Sigmoid colon (tissue), 4 donors: ENCODE measurements at regions not wholly inside any gene's neighbourhood (a gene's known extent, or its start where the extent isn't known, plus 50 kb on each side); places are given as distances from the start of the nearest gene placed in this dataset.

Experiments
- CTCF ChIP-seq, 4 experiments: fragments of 450-650 bp in 3 of 4; fragments of 200-600 bp in 1 of 4; IDR thresholded peaks; one replicate each; pipeline ENCODE4 v1.5.1; 2016 to 2019; ENCODE audit warnings: antibody characterized with exemption in 4 of 4, mild to moderate bottlenecking in 3 of 4, moderate library complexity in 2 of 4
- EP300 ChIP-seq, 4 donors: sonication (generic); formaldehyde crosslinking; IDR thresholded peaks; one replicate each; pipeline ENCODE4 v1.6.1; 2017; ENCODE audit warnings: antibody characterized with exemption in 4 of 4
- POLR2A ChIP-seq, 2 donors: fragments of 450-650 bp; IDR thresholded peaks; one replicate each; pipeline ENCODE4 v1.6.1; 2016; ENCODE audit warnings: antibody characterized with exemption in 2 of 2, mild to moderate bottlenecking in 2 of 2, moderate library complexity in 2 of 2
- POLR2AphosphoS5 ChIP-seq, 4 donors: sonication (generic); formaldehyde crosslinking; IDR thresholded peaks; one replicate each; pipeline ENCODE4 v1.6.1; 2017; ENCODE audit warnings: antibody characterized with exemption in 4 of 4

- no peak for TF ChIP-seq CTCF (IDR thresholded peaks at IDR 0.05)
- no peak for TF ChIP-seq POLR2A (IDR thresholded peaks at IDR 0.05)
- no peak for TF ChIP-seq POLR2AphosphoS5 (IDR thresholded peaks at IDR 0.05)
- TF ChIP-seq EP300 (IDR thresholded peaks at IDR 0.05), result no peak
Observed at GRCh38 chr17:70422862-70423261, 253.5 kb downstream of the KCNJ2 start.
